Smooth muscle cell (in vitro differentiated cells): ENCODE measurements at regions not wholly inside any gene's neighbourhood (a gene's known extent, or its start where the extent isn't known, plus 50 kb on each side); places are given as distances from the start of the nearest gene placed in this dataset.
A peak's percentile ranks its signal among the peaks of the same experiment; 100 is the strongest.

Experiments
- DNase-seq: peaks from one replicate; lab custom pipeline; 2025; ENCODE audit not compliant: unreplicated experiment; lab: John Stamatoyannopoulos, UW
- H2AFZ ChIP-seq: fragments of 200-600 bp; sonication (generic); 2 replicates; pipeline ENCODE4 v1.6.0; 2016; ENCODE audit warnings: antibody characterized with exemption, low read depth, mild to moderate bottlenecking
- H3F3A ChIP-seq: fragments of 200-600 bp; sonication (generic); 2 replicates; pipeline ENCODE4 v1.6.0; 2017; ENCODE audit warnings: antibody characterized with exemption, low read depth
- H3K27ac ChIP-seq: fragments of 200-600 bp; sonication (generic); 2 replicates; pipeline ENCODE4 v1.5.1; 2016; ENCODE audit warnings: low read depth, mild to moderate bottlenecking
- H3K27me3 ChIP-seq: fragments of 200-600 bp; sonication (generic); 2 replicates; pipeline ENCODE4 v1.6.1; 2016; ENCODE audit warnings: low read depth, mild to moderate bottlenecking
- H3K36me3 ChIP-seq: fragments of 200-600 bp; sonication (generic); 2 replicates; pipeline ENCODE4 v1.5.1; 2016; ENCODE audit warnings: low read depth
- H3K4me1 ChIP-seq: fragments of 200-600 bp; sonication (generic); 2 replicates; pipeline ENCODE4 v1.5.1; 2016; ENCODE audit warnings: low read depth
- H3K4me2 ChIP-seq: fragments of 200-600 bp; sonication (generic); 2 replicates; pipeline ENCODE4 v1.6.0; 2016; ENCODE audit warnings: mild to moderate bottlenecking
- H3K4me3 ChIP-seq: fragments of 200-600 bp; sonication (generic); 2 replicates; pipeline ENCODE4 v1.5.1; 2016; ENCODE audit warnings: mild to moderate bottlenecking
- H3K79me2 ChIP-seq: fragments of 200-600 bp; sonication (generic); 2 replicates; pipeline ENCODE4 v1.6.0; 2016; ENCODE audit warnings: low read depth, mild to moderate bottlenecking
- H3K9ac ChIP-seq: fragments of 200-600 bp; sonication (generic); 2 replicates; pipeline ENCODE4 v1.6.0; 2016; ENCODE audit warnings: low read depth
- H3K9me3 ChIP-seq: fragments of 200-600 bp; sonication (generic); replicated peaks from 2 replicates; pipeline ENCODE4 v1.5.1; 2016; ENCODE audit warnings: low read depth
- H4K20me1 ChIP-seq: fragments of 200-600 bp; sonication (generic); 2 replicates; pipeline ENCODE4 v1.6.0; 2016; ENCODE audit warnings: low read depth
- CTCF ChIP-seq: fragments of 200-600 bp; sonication (generic); IDR thresholded peaks from 2 replicates; pipeline ENCODE4 v1.5.1; 2017; ENCODE audit warnings: borderline replicate concordance, mild to moderate bottlenecking, antibody characterized with exemption; ENCODE audit not compliant: insufficient read depth, poor library complexity, severe bottlenecking
- whole genome bisulfite sequencing: methylation state at CpG from one replicate; pipeline ENCODE4 v1.1.7; 2016; ENCODE audit warnings: low lambda C conversion rate; 5-methylcytosine and 5-hydroxymethylcytosine counted together

- Histone ChIP-seq H3K4me2 (no peak overlapping the region), H3K36me3 (no peaks in the 10 kb centered on the region), H4K20me1 (no peaks in the 10 kb centered on the region), H3K27me3 (no peaks in the 10 kb centered on the region), H3K9ac (no peak overlapping the region), H3F3A (peaks cover 8% of the 10 kb centered on the region), H3K4me1 (no peaks in the 10 kb centered on the region), H3K4me3 (no peak overlapping the region), H3K79me2 (no peaks in the 10 kb centered on the region), H3K27ac (no peak overlapping the region), H2AFZ (no peak overlapping the region), H3K9me3 (no peaks in the 10 kb centered on the region)
- DNase-seq: no peak
- TF ChIP-seq CTCF: no peak
- WGBS: 88% methylated on average over 1 of the region's 1 CpG
Observed at GRCh38 chrX:39304746-39305145, 503.5 kb downstream of the MID1IP1 start.

GRCh38 chrX:39307488-39307887 is 506.2 kb downstream of the MID1IP1 start:
- H3K36me3 ChIP-seq: no peaks in the 10 kb centered on the region
- H3K4me1 ChIP-seq: no peaks in the 10 kb centered on the region
- H3K4me2 ChIP-seq: no peak overlapping the region
- H3K79me2 ChIP-seq: no peaks in the 10 kb centered on the region
- no peaks in the 10 kb centered on the region for H3K27me3 ChIP-seq
- H3K27ac ChIP-seq: peak overlapping the region; percentile 33
- no peaks in the 10 kb centered on the region for H4K20me1 ChIP-seq
- 87% methylated on average over 2 of the region's 2 CpGs for WGBS
- no peak overlapping the region for H2AFZ ChIP-seq
- H3K9me3 ChIP-seq: no peaks in the 10 kb centered on the region
- H3K4me3 ChIP-seq: no peak overlapping the region
- no peak for DNase-seq
- TF ChIP-seq CTCF: no peak
- H3K9ac ChIP-seq: no peak overlapping the region
- peaks cover 8% of the 10 kb centered on the region for H3F3A ChIP-seq

GRCh38 chrX:39308126-39308525 is 506.9 kb downstream of the MID1IP1 start:
- Histone ChIP-seq H3F3A (peaks cover 8% of the 10 kb centered on the region), H3K4me1 (no peaks in the 10 kb centered on the region), H3K4me2 (no peak overlapping the region), H2AFZ (no peak overlapping the region), H3K27ac (peak overlapping the region; percentile 33), H3K9me3 (no peaks in the 10 kb centered on the region), H3K4me3 (no peak overlapping the region), H3K79me2 (no peaks in the 10 kb centered on the region), H4K20me1 (no peaks in the 10 kb centered on the region), H3K27me3 (no peaks in the 10 kb centered on the region), H3K36me3 (no peaks in the 10 kb centered on the region), H3K9ac (no peak overlapping the region)
- no peak for DNase-seq
- no peak for TF ChIP-seq CTCF
- WGBS: 21% methylated on average over 1 of the region's 1 CpG

GRCh38 chrX:39309018-39309635 is 507.9 kb downstream of the MID1IP1 start:
- H3K9ac ChIP-seq: peak overlapping the region; percentile 51
- TF ChIP-seq CTCF: no peak
- H3K4me3 ChIP-seq: no peak overlapping the region
- no peak for DNase-seq
- no peaks in the 10 kb centered on the region for H3K27me3 ChIP-seq
- no peaks in the 10 kb centered on the region for H4K20me1 ChIP-seq
- peak overlapping the region; percentile 85 for H3K27ac ChIP-seq
- no peaks in the 10 kb centered on the region for H3K4me1 ChIP-seq
- no peaks in the 10 kb centered on the region for H3K9me3 ChIP-seq
- H3K36me3 ChIP-seq: no peaks in the 10 kb centered on the region
- 56% methylated on average over 6 of the region's 6 CpGs for WGBS
- peak overlapping the region; percentile 66 for H3K4me2 ChIP-seq
- H2AFZ ChIP-seq: no peak overlapping the region
- peaks cover 8% of the 10 kb centered on the region for H3F3A ChIP-seq
- H3K79me2 ChIP-seq: no peaks in the 10 kb centered on the region
